AG09319 (cell line): ENCODE measurements at regions not wholly inside any gene's neighbourhood (a gene's known extent, or its start where the extent isn't known, plus 50 kb on each side); places are given as distances from the start of the nearest gene placed in this dataset.

Source experiments
- DNase-seq: peaks from one replicate; pipeline ENCODE4 v3.0.0-alpha.2; 2010; ENCODE audit warnings: low read depth; ENCODE audit errors: extremely low read depth
- TF ChIP-seq, protein P1 (sequence below): IDR thresholded peaks from 2 replicates; pipeline ENCODE4 v1.5.1; 2011; ENCODE audit warnings: low read depth, mild to moderate bottlenecking, inconsistent platforms, low read length, moderate library complexity

GRCh38 chr2:128499367-128500137 is 180.9 kb upstream of the HS6ST1 start:
- TF ChIP-seq, protein P1, sequence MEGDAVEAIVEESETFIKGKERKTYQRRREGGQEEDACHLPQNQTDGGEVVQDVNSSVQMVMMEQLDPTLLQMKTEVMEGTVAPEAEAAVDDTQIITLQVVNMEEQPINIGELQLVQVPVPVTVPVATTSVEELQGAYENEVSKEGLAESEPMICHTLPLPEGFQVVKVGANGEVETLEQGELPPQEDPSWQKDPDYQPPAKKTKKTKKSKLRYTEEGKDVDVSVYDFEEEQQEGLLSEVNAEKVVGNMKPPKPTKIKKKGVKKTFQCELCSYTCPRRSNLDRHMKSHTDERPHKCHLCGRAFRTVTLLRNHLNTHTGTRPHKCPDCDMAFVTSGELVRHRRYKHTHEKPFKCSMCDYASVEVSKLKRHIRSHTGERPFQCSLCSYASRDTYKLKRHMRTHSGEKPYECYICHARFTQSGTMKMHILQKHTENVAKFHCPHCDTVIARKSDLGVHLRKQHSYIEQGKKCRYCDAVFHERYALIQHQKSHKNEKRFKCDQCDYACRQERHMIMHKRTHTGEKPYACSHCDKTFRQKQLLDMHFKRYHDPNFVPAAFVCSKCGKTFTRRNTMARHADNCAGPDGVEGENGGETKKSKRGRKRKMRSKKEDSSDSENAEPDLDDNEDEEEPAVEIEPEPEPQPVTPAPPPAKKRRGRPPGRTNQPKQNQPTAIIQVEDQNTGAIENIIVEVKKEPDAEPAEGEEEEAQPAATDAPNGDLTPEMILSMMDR = no peak
- no peak for DNase-seq

- no peak for DNase-seq
Measured at GRCh38 chr2:128500138-128500800, 181.6 kb upstream of the HS6ST1 start.

DNA sequence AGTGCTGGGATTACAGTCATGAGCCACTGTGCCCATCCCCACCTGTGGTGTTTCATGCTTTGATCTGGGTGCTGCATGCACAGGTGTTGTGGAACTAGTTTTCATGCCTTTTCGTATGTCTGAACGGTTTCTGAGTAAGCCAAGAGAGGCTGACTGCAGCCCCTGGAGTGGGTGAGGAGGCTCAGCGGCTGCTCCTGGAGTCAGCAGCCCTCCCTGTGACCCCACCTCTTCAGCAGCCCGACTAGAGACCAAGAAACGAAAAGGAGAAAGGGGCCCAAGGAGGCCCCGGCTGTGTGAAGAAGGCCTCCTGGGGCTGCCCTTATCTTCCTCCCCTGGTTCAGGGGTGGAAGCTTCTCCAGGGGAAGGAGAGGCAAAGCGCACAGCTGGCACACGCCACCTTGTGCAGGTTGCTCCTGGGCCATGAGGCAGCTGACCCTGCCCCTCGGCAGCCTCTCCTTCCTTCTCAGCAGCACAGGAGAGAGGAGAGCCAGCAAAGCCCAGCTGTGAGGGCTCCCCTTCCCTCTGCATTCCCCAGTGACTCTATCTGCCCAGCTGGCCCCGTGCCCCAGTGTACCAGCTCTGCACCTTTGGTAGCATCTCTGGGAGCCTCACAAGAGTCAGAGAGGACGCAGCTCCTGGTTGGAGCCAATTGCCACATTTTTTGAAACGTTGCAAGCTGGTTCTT is 182.5 kb upstream of the HS6ST1 start:
- DNase-seq = no peak
- TF ChIP-seq, protein P1 = no peak

More at GRCh38 chr2:128500138-128500800, 181.6 kb upstream of the HS6ST1 start:
- TF ChIP-seq, protein P1 = no peak

GRCh38 chr2:128501700-128502099 is 183.0 kb upstream of the HS6ST1 start:
- no peak for DNase-seq
- TF ChIP-seq, protein P1 = no peak

DNA sequence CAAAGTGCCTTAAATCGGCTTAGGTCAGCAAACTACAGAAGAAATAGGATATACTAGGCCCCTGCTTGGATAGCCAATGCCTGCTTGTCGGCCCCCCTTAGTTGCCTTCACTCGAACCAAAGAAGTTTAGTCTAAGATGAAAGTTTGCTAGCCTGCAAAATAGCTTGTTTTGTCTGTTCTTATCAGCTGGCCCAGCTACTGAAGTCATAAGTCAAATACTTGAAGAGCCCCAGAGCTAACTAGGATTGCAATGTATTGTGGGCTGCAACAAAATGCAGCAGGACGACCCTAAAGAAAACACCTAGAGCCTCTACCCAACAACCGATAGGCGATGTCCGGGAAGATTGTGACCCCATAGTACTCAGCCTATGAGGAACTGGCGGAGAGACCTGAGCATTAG is 183.5 kb upstream of the HS6ST1 start:
- DNase-seq = no peak
- TF ChIP-seq, protein P1 = no peak

- DNase-seq = no peak
- TF ChIP-seq, protein P1 = no peak
Measured at GRCh38 chr2:128502638-128503246, 184.1 kb upstream of the HS6ST1 start.
